Pons (tissue), 1 donor: ENCODE measurements at regions not wholly inside any gene's neighbourhood (a gene's known extent, or its start where the extent isn't known, plus 50 kb on each side); places are given as distances from the start of the nearest gene placed in this dataset.

Source experiments
- DNase-seq: peaks from one replicate; pipeline ENCODE4 v3.0.0-alpha.2; 2016; ENCODE audit warnings: low spot score

GRCh38 chr3:152957491-152957890 is 122.6 kb downstream of the P2RY1 start:
- no peak for DNase-seq

GRCh38 chr3:152959307-152959706 is 124.4 kb downstream of the P2RY1 start:
- no peak for DNase-seq

- DNase-seq: no peak
These were observed 125.8 kb downstream of the P2RY1 start for GRCh38 chr3:152960684-152961083.

- peak; percentile 7 for DNase-seq
These were observed 126.4 kb downstream of the P2RY1 start for GRCh38 chr3:152961323-152961722.

- DNase-seq: no peak
These were observed 130.1 kb downstream of the P2RY1 start for GRCh38 chr3:152964911-152965609.

GRCh38 chr3:152968388-152969024 is 133.6 kb downstream of the P2RY1 start:
- no peak for DNase-seq

- no peak for DNase-seq
These were observed 134.8 kb downstream of the P2RY1 start for GRCh38 chr3:152969557-152970300.

- no peak for DNase-seq
These were observed 135.9 kb downstream of the P2RY1 start for GRCh38 chr3:152970851-152971250.

- no peak for DNase-seq
These were observed 136.9 kb downstream of the P2RY1 start for GRCh38 chr3:152971880-152972279.

- DNase-seq: no peak
These were observed 138.6 kb downstream of the P2RY1 start for GRCh38 chr3:152973575-152973974.

GRCh38 chr3:152976239-152976638 is 141.3 kb downstream of the P2RY1 start:
- DNase-seq: no peak

GRCh38 chr3:152977366-152977765 is 142.4 kb downstream of the P2RY1 start:
- DNase-seq: no peak

GRCh38 chr3:152978152-152978551 is 143.2 kb downstream of the P2RY1 start:
- DNase-seq: no peak

GRCh38 chr3:152997526-152997925 is 162.6 kb downstream of the P2RY1 start:
- no peak for DNase-seq

- no peak for DNase-seq
These were observed 163.4 kb upstream of the RAP2B start for GRCh38 chr3:152998591-152998990.

GRCh38 chr3:153000325-153000724 is 161.7 kb upstream of the RAP2B start:
- no peak for DNase-seq

- DNase-seq: no peak
These were observed 160.6 kb upstream of the RAP2B start for GRCh38 chr3:153001210-153002078.

GRCh38 chr3:153003441-153003840 is 158.6 kb upstream of the RAP2B start:
- no peak for DNase-seq

GRCh38 chr3:153003862-153004261 is 158.2 kb upstream of the RAP2B start:
- DNase-seq: no peak

- DNase-seq: no peak
These were observed 153.8 kb upstream of the RAP2B start for GRCh38 chr3:153008226-153008625.

- no peak for DNase-seq
These were observed 138.1 kb upstream of the RAP2B start for GRCh38 chr3:153023896-153024295.

GRCh38 chr3:153026026-153026425 is 136.0 kb upstream of the RAP2B start:
- DNase-seq: peak; percentile 60
